Heart right ventricle (tissue), 16 donors: ENCODE measurements at regions not wholly inside any gene's neighbourhood (a gene's known extent, or its start where the extent isn't known, plus 50 kb on each side); places are given as distances from the start of the nearest gene placed in this dataset.
A peak's percentile ranks its signal among the peaks of the same experiment; 100 is the strongest.

ENCODE experiments used
- ATAC-seq, 8 donors: fragments of 200-7000 bp; cut with Tn5 transposase; one replicate each; pipeline ENCODE4 v1.9.1; 2020; ENCODE audit warnings: mild to moderate bottlenecking in 8 of 8, moderate library complexity in 8 of 8, moderate number of reproducible peaks in 1 of 8
- DNase-seq, 2 donors: peaks; one replicate each; pipeline ENCODE4 v3.0.0-alpha.2; 2020
- H3K27ac ChIP-seq, 10 donors: fragments of 200-600 bp; sonication (generic) in 2 of 10; one replicate each; pipeline versions ENCODE4 v1.5.0 to v1.8.0; 2020 to 2022; ENCODE audit warnings: mild to moderate bottlenecking in 3 of 10
- H3K27me3 ChIP-seq, 7 donors: fragments of 200-600 bp; one replicate each; pipeline ENCODE4 v1.8.0; 2021 to 2022; ENCODE audit warnings: mild to moderate bottlenecking in 2 of 7
- H3K36me3 ChIP-seq, 9 donors: fragments of 200-600 bp; sonication (generic) in 1 of 9; one replicate each; pipeline versions ENCODE4 v1.5.0 to v1.8.0; 2020 to 2022; ENCODE audit warnings: mild to moderate bottlenecking in 2 of 9
- H3K4me1 ChIP-seq, 9 donors: fragments of 200-600 bp; sonication (generic) in 1 of 9; one replicate each; pipeline versions ENCODE4 v1.5.0 to v1.8.0; 2020 to 2022; ENCODE audit warnings: mild to moderate bottlenecking in 4 of 9
- H3K4me3 ChIP-seq, 10 donors: fragments of 200-600 bp; sonication (generic) in 2 of 10; one replicate each; pipeline versions ENCODE4 v1.5.0 to v1.8.0; 2020 to 2022; ENCODE audit warnings: mild to moderate bottlenecking in 7 of 10, moderate library complexity in 2 of 10
- H3K9me3 ChIP-seq, 11 donors: fragments of 200-600 bp in 10 of 11; sonication (generic) in 2 of 11; one replicate each; pipeline versions ENCODE4 v1.5.0 to v1.8.0; 2013 to 2022; ENCODE audit warnings: mild to moderate bottlenecking in 2 of 11, control low read depth in 1 of 11, moderate library complexity in 1 of 11
- CTCF ChIP-seq, 9 donors: fragments of 200-600 bp; sonication (generic) in 2 of 9; IDR thresholded peaks; one replicate each; pipeline versions ENCODE4 v1.5.0 to v1.8.0; 2021 to 2022; ENCODE audit warnings: antibody characterized with exemption in 9 of 9, mild to moderate bottlenecking in 5 of 9, moderate library complexity in 1 of 9
- WGBS, 2 donors: extraction: QIAGEN DNeasy Blood & Tissue Kit; methylation state at CpG; one replicate each; pipeline ENCODE4 v1.1.7; 2013; ENCODE audit warnings: inconsistent platforms in 1 of 2; 5-methylcytosine and 5-hydroxymethylcytosine counted together
- intact Hi-C, 10 donors: fragments of 100-400 bp; cut with DNase I; formaldehyde crosslinking; loops; one replicate each; pipeline versions ENCODE4 v1.11.1 to v1.14.2; 2022
- donor health status: Arrhythmogenic right ventricular cardiomyopathy.
- donor health status: ischemic (EF 13 %, LVEDD 7.1; RV severe dilation, severe dysfunction).
- donor health status: healthy with polysubstance abuse.
- donor health status: DM: no; HTN: yes; CAD: no.
- donor health status: DM: no; HTN: no; CAD: no.
- donor health status: ischemic (EF 25% LVEDD 6.9; RV normal size, moderate dysfunction).
- donor health status: ischemic (EF 25% LVEDD 5.7; RV mildly dilated, moderate dysfunction).
- donor health status: healthy.
- donor health status: DM: yes; HTN: yes; CAD: no.
- donor health status: Ischemic cardiomyopathy.
- donor health status: ischemic (EF 35%, LVEDD 5.7; RV mildly dilated, moderate dysfunction).
- donor health status: nonischemic (EF 11% LVEDD 7.7; RV severe dilation, severe dysfunction).
- donor health status: DM: yes; HTN: yes; CAD: no.
- donor health status: PGD.
- donor health status: ischemic (EF 29% LVEDD 5.4; RV normal size, mild dysfunction).
- donor health status: nonischemic (EF 23%, LVEDD 6.1; RV moderate dilation, normal function).

DNA sequence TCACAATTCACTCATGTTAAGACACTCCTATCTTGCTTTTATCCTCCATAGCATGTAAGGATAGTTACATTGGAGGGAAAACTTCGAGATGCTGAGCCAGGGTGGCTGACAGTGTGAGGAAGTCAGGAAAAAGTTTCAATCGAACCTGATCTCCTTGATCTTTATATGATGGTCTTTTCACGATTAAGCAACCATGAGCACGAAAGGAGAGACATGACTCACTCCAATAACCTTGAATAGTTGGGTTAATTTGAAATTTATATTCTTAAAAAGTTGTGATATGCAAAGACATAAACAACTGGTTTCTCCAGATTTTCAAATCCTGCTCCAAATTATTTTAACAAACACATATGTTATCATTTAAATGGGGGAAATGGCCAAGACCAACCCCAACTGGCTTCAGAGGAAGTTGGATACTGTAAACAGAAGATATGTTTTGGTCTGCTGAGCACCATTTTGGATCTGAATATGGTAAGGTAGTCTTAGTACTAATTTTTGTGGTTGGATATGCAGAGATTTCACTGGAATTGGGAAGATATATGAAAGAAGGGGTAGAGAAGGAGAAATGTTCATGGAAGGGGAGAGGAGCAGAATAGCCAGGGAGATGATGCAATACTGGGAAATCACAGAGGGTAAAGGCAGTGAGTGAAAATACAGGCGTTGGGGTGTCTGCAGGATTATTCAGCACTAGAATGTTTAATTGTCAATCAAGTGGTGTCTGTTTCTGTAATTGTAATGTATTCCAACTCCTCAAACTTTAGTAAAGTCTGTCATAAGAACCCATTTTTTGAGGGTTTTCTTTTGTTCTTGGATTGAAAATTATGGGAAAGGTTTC is 185.2 kb upstream of the SLC38A2 start:
- Histone ChIP-seq H3K4me1 (peaks cover 2 to 54% (median 23%) of the 10 kb centered on the region in 9 donors), H3K4me3 (no peak overlapping the region), H3K36me3 (no peaks in the 10 kb centered on the region), H3K9me3 (no peaks in the 10 kb centered on the region), H3K27ac (peak overlapping the region in 3 of 10 donors; percentile 67 to 72 (median 68)), H3K27me3 (no peaks in the 10 kb centered on the region)
- DNase-seq: no peak
- 82 to 86% methylated on average over 5 of the region's 5 CpGs for WGBS, 2 donors
- intact Hi-C loops: loop anchor here in 4 of 10 donors (5.0 to 10.0 kb wide), 6 partner anchors 73 to 185 kb away; partner anchors contain the start of gene SLC38A2 (in 2 of the 4)
- no peak for TF ChIP-seq CTCF (IDR thresholded peaks at IDR 0.05)
- no peak for ATAC-seq

DNA sequence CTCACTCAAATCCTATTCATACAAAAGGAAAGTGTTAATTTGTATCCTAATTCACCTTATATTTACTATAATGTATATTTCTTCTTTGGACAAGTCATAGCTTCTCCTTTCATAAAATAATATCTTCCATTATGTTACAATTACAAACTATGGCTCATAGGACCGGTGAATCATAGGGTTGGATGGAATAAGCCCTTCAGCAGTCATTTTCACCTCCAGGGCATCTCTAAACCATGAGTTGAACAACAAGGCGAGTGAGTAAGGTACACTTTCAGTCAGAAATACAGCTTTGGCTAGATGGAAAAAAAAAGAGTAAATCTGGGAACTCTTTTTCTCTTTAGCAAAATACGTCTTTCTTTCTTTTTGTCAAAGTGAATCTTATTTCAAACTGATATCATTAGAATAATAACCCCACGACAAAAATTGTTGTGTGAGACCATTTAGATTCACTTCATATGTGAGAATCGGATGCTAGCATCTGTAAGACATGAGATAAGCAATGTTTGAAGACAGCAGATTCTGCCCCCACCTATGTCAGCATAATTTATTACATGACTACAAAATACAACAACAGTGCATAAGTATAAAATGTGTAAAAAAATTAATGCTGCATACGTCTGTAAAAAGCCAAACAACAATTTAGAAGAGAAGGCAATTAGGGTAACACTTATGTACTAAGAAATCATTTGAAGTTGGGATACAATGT is 184.4 kb upstream of the SLC38A2 start:
- no peaks in the 10 kb centered on the region for H3K9me3 ChIP-seq
- intact Hi-C loops: loop anchor here in 4 of 10 donors (5.0 to 10.0 kb wide), 6 partner anchors 72 to 185 kb away; partner anchors contain the start of gene SLC38A2 (in 2 of the 4)
- H3K4me1 ChIP-seq: peaks cover 0 to 53% (median 21%) of the 10 kb centered on the region in 9 donors
- TF ChIP-seq CTCF (IDR thresholded peaks at IDR 0.05): no peak
- no peak for ATAC-seq
- H3K27ac ChIP-seq: peak overlapping the region in 8 of 10 donors; percentile 36 to 77 (median 68)
- WGBS, 2 donors: 82 to 87% methylated on average over 6 of the region's 6 CpGs
- H3K36me3 ChIP-seq: no peaks in the 10 kb centered on the region
- H3K4me3 ChIP-seq: no peak overlapping the region
- H3K27me3 ChIP-seq: no peaks in the 10 kb centered on the region
- DNase-seq: no peak

GRCh38 chr12:46556105-46556559 is 183.6 kb upstream of the SLC38A2 start:
- TF ChIP-seq CTCF (IDR thresholded peaks at IDR 0.05): no peak
- Histone ChIP-seq H3K27ac (peak overlapping the region; percentile 25 to 77 (median 68)), H3K4me1 (peaks cover 0 to 53% (median 21%) of the 10 kb centered on the region in 9 donors), H3K9me3 (no peaks in the 10 kb centered on the region), H3K4me3 (no peak overlapping the region), H3K36me3 (no peaks in the 10 kb centered on the region), H3K27me3 (no peaks in the 10 kb centered on the region)
- WGBS, 2 donors: 7 to 23% methylated on average over 2 of the region's 2 CpGs
- ATAC-seq (peak; percentile 79 to 95 (median 88)), DNase-seq (no peak)
- intact Hi-C loops: loop anchor here in 4 of 10 donors (5.0 to 10.0 kb wide), 6 partner anchors 71 to 184 kb away; partner anchors contain the start of gene SLC38A2 (in 2 of the 4)

DNA sequence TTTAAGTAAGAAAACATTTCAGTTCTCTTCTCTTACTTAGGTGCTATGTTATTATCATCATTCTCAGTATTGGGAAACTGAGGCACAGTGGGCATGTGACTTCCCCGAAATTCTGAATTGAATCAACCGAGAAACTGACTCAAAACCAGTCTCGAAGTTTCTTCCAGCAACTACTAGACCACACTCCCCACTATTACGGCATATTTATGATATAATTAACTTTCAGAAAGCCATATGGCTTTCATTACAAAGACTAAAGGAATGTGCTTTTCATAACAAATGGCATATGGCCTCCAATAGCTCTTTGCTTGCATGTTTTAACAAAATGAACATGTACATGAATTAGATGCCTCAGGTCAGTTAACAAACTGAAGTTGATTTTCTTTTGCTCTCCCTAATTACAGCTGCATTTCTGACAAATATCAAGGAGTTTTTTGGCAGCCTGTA is 182.9 kb upstream of the SLC38A2 start:
- Histone ChIP-seq H3K9me3 (no peaks in the 10 kb centered on the region), H3K4me1 (peaks cover 0 to 51% (median 21%) of the 10 kb centered on the region in 9 donors), H3K27me3 (no peaks in the 10 kb centered on the region), H3K27ac (peak overlapping the region; percentile 36 to 77 (median 68)), H3K4me3 (no peak overlapping the region), H3K36me3 (no peaks in the 10 kb centered on the region)
- ATAC-seq: no peak
- WGBS, 2 donors: 59 to 69% methylated on average over 4 of the region's 4 CpGs
- no peak for DNase-seq
- intact Hi-C loops: loop anchor here in 4 of 10 donors (5.0 to 10.0 kb wide), 6 partner anchors 71 to 183 kb away; partner anchors contain the start of gene SLC38A2 (in 2 of the 4)
- no peak for TF ChIP-seq CTCF (IDR thresholded peaks at IDR 0.05)
